CD14-positive monocyte (primary cell): ENCODE measurements at regions not wholly inside any gene's neighbourhood (a gene's known extent, or its start where the extent isn't known, plus 50 kb on each side); places are given as distances from the start of the nearest gene placed in this dataset.
A peak's percentile ranks its signal among the peaks of the same experiment; 100 is the strongest.

Source experiments
- DNase-seq, 3 donors: peaks; one replicate each; pipeline ENCODE4 v3.0.0-alpha.2; 2011 to 2022
- H2AFZ ChIP-seq: 2 replicates; pipeline ENCODE4 v1.6.0; 2012; ENCODE audit warnings: mild to moderate bottlenecking, low read depth, low read length, inconsistent platforms; ENCODE audit not compliant: insufficient read depth, poor library complexity, severe bottlenecking
- H3K27ac ChIP-seq, 2 donors: 1 replicate in 1 of 2; 2 replicates in 1 of 2; pipeline ENCODE4 v1.5.1; 2012 to 2013; ENCODE audit warnings: low read length in 2 of 2, control low read depth in 1 of 2, inconsistent platforms in 1 of 2, low read depth in 1 of 2, mild to moderate bottlenecking in 1 of 2
- H3K27me3 ChIP-seq, 2 donors: one replicate each; pipeline versions ENCODE4 v1.6.0 to v1.6.1; 2011 to 2013; ENCODE audit warnings: low read length in 2 of 2; ENCODE audit not compliant: control insufficient read depth in 2 of 2, insufficient read depth in 2 of 2
- H3K36me3 ChIP-seq, 2 donors: replicated peaks in 1 of 2; 1 replicate in 1 of 2; 2 replicates in 1 of 2; pipeline versions ENCODE4 v1.5.1 to v1.6.1; 2012 to 2013; ENCODE audit warnings: low read length in 2 of 2, control low read depth in 1 of 2, inconsistent platforms in 1 of 2, mild to moderate bottlenecking in 1 of 2; ENCODE audit not compliant: insufficient read depth in 2 of 2, control insufficient read depth in 1 of 2
- H3K4me1 ChIP-seq, 2 donors: 1 replicate in 1 of 2; 2 replicates in 1 of 2; pipeline versions ENCODE4 v1.5.1 to v1.6.1; 2012 to 2013; ENCODE audit warnings: low read length in 2 of 2, control low read depth in 1 of 2, inconsistent platforms in 1 of 2, mild to moderate bottlenecking in 1 of 2, moderate library complexity in 1 of 2; ENCODE audit not compliant: insufficient read depth in 2 of 2, control insufficient read depth in 1 of 2
- H3K4me2 ChIP-seq: replicated peaks from 2 replicates; pipeline ENCODE3; 2012; ENCODE audit warnings: low read length, moderate library complexity, mild to moderate bottlenecking; ENCODE audit not compliant: poor library complexity, severe bottlenecking; ENCODE audit errors: extremely low read depth
- H3K4me3 ChIP-seq, 3 experiments: fragments of 200-600 bp in 1 of 3; sonication (generic) in 1 of 3; replicated peaks in 1 of 3; 1 replicate in 2 of 3; 2 replicates in 1 of 3; pipeline ENCODE4 v1.5.1; 2011 to 2013; ENCODE audit warnings: low read length in 3 of 3, mild to moderate bottlenecking in 3 of 3, control low read depth in 2 of 3, low read depth in 2 of 3, inconsistent platforms in 1 of 3, moderate library complexity in 1 of 3
- H3K79me2 ChIP-seq: 2 replicates; pipeline ENCODE4 v1.6.0; 2012; ENCODE audit warnings: mild to moderate bottlenecking, control low read depth, inconsistent platforms, low read length, moderate library complexity; ENCODE audit not compliant: insufficient read depth
- H3K9ac ChIP-seq: 2 replicates; pipeline ENCODE4 v1.6.0; 2017; ENCODE audit warnings: low read length, mild to moderate bottlenecking; ENCODE audit not compliant: insufficient read depth, poor library complexity, severe bottlenecking
- H3K9me3 ChIP-seq, 2 donors: replicated peaks in 1 of 2; 1 replicate in 1 of 2; 2 replicates in 1 of 2; pipeline versions ENCODE4 v1.5.1 to v1.6.1; 2012 to 2013; ENCODE audit warnings: low read length in 2 of 2, control low read depth in 1 of 2; ENCODE audit not compliant: control insufficient read depth in 1 of 2, insufficient read depth in 1 of 2
- H4K20me1 ChIP-seq: 2 replicates; pipeline ENCODE4 v1.6.0; 2012; ENCODE audit warnings: mild to moderate bottlenecking, low read length, control low read depth, moderate library complexity; ENCODE audit not compliant: insufficient read depth
- H3K27ac Mint-ChIP-seq, 7 donors: one replicate each; pipeline ENCODE4 v1.8.0; 2020; ENCODE audit warnings: mild to moderate bottlenecking in 7 of 7, mixed read lengths in 7 of 7, moderate library complexity in 6 of 7, inconsistent platforms in 2 of 7
- H3K27me3 Mint-ChIP-seq, 3 donors: one replicate each; pipeline ENCODE4 v1.8.0; 2021 to 2022; ENCODE audit warnings: low read depth in 3 of 3, mild to moderate bottlenecking in 3 of 3, mixed read lengths in 3 of 3, moderate library complexity in 3 of 3, inconsistent platforms in 1 of 3
- H3K36me3 Mint-ChIP-seq, 2 donors: one replicate each; pipeline ENCODE4 v1.8.0; 2020; ENCODE audit warnings: mixed read lengths in 2 of 2, inconsistent platforms in 1 of 2, mild to moderate bottlenecking in 1 of 2
- H3K4me1 Mint-ChIP-seq: one replicate; pipeline ENCODE4 v1.8.0; 2020; ENCODE audit warnings: mild to moderate bottlenecking, mixed read lengths
- H3K4me3 Mint-ChIP-seq, 2 donors: one replicate each; pipeline ENCODE4 v1.8.0; 2020; ENCODE audit warnings: mild to moderate bottlenecking in 2 of 2, mixed read lengths in 2 of 2, moderate library complexity in 1 of 2
- H3K9me3 Mint-ChIP-seq, 7 donors: one replicate each; pipeline ENCODE4 v1.8.0; 2020 to 2022; ENCODE audit warnings: mixed read lengths in 7 of 7, mild to moderate bottlenecking in 6 of 7, moderate library complexity in 6 of 7, inconsistent platforms in 2 of 7
- WGBS: methylation state at CpG from one replicate; pipeline ENCODE4 v1.1.5; 2013; ENCODE audit warnings: missing lambda C conversion rate; ENCODE audit not compliant: insufficient coverage; 5-methylcytosine and 5-hydroxymethylcytosine counted together
- intact Hi-C, 2 donors: fragments of 100-400 bp; cut with micrococcal nuclease; formaldehyde crosslinking; loops; one replicate each; pipeline versions ENCODE4 v1.15.0 to v1.15.1; 2023
- TF ChIP-seq, protein P1 (sequence below): fragments of 200-600 bp; IDR thresholded peaks from one replicate; pipeline ENCODE4 v1.8.0; 2022; ENCODE audit warnings: antibody characterized with exemption, mild to moderate bottlenecking

DNA sequence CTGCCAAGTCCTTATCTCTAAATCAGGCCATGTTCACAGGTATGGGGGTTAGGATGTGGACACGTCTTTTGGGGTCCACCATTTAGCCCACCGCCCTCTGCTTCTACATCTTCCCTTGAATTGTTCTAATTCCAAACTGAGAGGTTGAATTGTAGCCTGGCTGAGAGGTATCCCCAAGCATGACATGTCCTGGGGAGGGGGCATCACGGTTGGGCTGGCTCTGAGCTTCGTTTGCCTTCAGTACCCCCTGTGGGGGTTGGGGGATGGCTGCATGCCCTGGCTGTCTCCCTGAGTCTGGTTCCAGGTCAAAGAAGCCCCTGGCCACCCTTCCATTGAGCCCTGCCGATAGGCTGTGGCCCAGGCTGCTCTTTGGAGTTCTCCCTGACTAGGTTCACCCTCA is 204.6 kb downstream of the GLRX3 start:
- Mint-ChIP-seq H3K4me1 (no peaks in the 10 kb centered on the region), H3K27me3 (peaks cover 2 to 10% (median 4%) of the 10 kb centered on the region in 3 donors), H3K9me3 (no peaks in the 10 kb centered on the region), H3K4me3 (no peak overlapping the region), H3K36me3 (no peaks in the 10 kb centered on the region), H3K27ac (no peak overlapping the region)
- H2AFZ ChIP-seq, result no peak overlapping the region
- WGBS, result 38% methylated on average over 3 of the region's 5 CpGs
- no peak for DNase-seq
- H3K27ac ChIP-seq, result no peak overlapping the region
- H3K9me3 ChIP-seq, result no peaks in the 10 kb centered on the region
- H3K4me1 ChIP-seq, result no peaks in the 10 kb centered on the region
- no peaks in the 10 kb centered on the region for H3K79me2 ChIP-seq
- H4K20me1 ChIP-seq, result no peaks in the 10 kb centered on the region
- no peaks in the 10 kb centered on the region for H3K36me3 ChIP-seq
- TF ChIP-seq, protein P1, sequence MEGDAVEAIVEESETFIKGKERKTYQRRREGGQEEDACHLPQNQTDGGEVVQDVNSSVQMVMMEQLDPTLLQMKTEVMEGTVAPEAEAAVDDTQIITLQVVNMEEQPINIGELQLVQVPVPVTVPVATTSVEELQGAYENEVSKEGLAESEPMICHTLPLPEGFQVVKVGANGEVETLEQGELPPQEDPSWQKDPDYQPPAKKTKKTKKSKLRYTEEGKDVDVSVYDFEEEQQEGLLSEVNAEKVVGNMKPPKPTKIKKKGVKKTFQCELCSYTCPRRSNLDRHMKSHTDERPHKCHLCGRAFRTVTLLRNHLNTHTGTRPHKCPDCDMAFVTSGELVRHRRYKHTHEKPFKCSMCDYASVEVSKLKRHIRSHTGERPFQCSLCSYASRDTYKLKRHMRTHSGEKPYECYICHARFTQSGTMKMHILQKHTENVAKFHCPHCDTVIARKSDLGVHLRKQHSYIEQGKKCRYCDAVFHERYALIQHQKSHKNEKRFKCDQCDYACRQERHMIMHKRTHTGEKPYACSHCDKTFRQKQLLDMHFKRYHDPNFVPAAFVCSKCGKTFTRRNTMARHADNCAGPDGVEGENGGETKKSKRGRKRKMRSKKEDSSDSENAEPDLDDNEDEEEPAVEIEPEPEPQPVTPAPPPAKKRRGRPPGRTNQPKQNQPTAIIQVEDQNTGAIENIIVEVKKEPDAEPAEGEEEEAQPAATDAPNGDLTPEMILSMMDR, result no peak
- H3K27me3 ChIP-seq, result no peaks in the 10 kb centered on the region
- no peak overlapping the region for H3K9ac ChIP-seq
- no peak overlapping the region for H3K4me3 ChIP-seq
- intact Hi-C loops, result no loop called here
- H3K4me2 ChIP-seq, result no peak overlapping the region

DNA sequence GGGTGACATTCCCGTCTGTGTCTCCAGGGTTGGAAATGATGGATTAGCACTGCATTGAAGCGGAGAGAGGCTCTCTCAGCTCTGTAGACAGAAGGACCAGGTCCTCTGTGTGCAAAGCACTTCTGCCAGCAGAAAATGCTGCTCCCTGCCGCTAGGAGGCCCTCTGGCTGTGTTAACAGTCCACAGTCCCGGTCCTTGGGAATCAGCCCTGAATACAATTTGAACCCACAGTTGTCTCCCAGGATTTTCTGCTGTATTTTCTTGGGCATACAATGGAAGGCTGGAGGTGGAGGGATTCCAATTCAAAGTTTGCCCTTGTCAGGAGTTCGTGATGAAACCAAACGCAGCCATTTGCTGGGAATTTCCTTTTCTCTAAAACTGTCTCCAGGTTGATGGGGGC is 205.2 kb downstream of the GLRX3 start:
- no peaks in the 10 kb centered on the region for H3K36me3 ChIP-seq
- no peaks in the 10 kb centered on the region for H3K9me3 Mint-ChIP-seq
- intact Hi-C loops, result no loop called here
- DNase-seq, result no peak
- no peak overlapping the region for H3K9ac ChIP-seq
- H2AFZ ChIP-seq, result no peak overlapping the region
- H3K36me3 Mint-ChIP-seq, result no peaks in the 10 kb centered on the region
- H3K79me2 ChIP-seq, result no peaks in the 10 kb centered on the region
- H3K4me3 Mint-ChIP-seq, result no peak overlapping the region
- 32% methylated on average over 3 of the region's 6 CpGs for WGBS
- H3K9me3 ChIP-seq, result no peaks in the 10 kb centered on the region
- no peaks in the 10 kb centered on the region for H4K20me1 ChIP-seq
- no peaks in the 10 kb centered on the region for H3K27me3 ChIP-seq
- H3K27ac Mint-ChIP-seq, result no peak overlapping the region
- no peak overlapping the region for H3K4me2 ChIP-seq
- no peaks in the 10 kb centered on the region for H3K4me1 ChIP-seq
- H3K4me3 ChIP-seq, result no peak overlapping the region
- no peak overlapping the region for H3K27ac ChIP-seq
- H3K27me3 Mint-ChIP-seq, result peaks cover 2 to 10% (median 5%) of the 10 kb centered on the region in 3 donors
- TF ChIP-seq, protein P1, result peak; percentile 24
- H3K4me1 Mint-ChIP-seq, result no peaks in the 10 kb centered on the region
